DND-41 (cell line): ENCODE measurements at regions not wholly inside any gene's neighbourhood (a gene's known extent, or its start where the extent isn't known, plus 50 kb on each side); places are given as distances from the start of the nearest gene placed in this dataset.
"Not testable (repeated sequence)": the region's sequence is repeated elsewhere in the genome, so short reads cannot be mapped to it uniquely, and the experiment has no call there.

Source experiments
- EZH2 ChIP-seq: IDR thresholded peaks from 3 replicates; pipeline ENCODE4 v1.6.1; 2012; ENCODE audit warnings: borderline replicate concordance, low read depth, mild to moderate bottlenecking, moderate library complexity, low read length, inconsistent platforms; ENCODE audit not compliant: severe bottlenecking
- TF ChIP-seq, protein P1 (sequence below): IDR thresholded peaks from 2 replicates; pipeline ENCODE4 v1.5.1; 2012; ENCODE audit warnings: borderline replicate concordance, low read length, moderate library complexity, mild to moderate bottlenecking; ENCODE audit not compliant: poor library complexity, severe bottlenecking; ENCODE audit errors: extremely low read depth

DNA sequence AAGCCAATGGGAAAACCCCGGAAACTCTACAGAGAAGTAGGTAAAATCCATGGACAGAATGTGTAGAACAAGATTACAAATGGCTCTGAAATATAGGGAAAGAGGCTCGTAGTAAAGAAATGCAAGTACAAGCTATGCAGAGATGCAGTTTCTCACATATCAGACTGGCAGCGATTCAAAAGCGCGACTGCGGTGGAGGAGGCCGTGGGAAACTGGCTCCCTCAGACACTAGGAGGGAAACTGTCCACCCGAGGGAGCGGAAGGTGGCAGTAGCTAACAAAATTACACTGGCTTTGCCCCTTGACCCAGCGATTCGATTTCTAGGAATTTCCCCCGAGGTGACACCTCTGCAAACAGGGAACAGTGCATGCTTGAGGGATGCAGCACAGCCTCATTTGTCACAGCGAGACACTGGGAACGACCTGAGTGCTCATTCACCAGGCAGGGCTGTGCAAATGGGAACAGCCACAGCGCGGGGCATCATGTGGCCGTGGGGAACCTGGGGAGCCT is 349.3 kb downstream of the CNTNAP3B start:
- TF ChIP-seq, protein P1, sequence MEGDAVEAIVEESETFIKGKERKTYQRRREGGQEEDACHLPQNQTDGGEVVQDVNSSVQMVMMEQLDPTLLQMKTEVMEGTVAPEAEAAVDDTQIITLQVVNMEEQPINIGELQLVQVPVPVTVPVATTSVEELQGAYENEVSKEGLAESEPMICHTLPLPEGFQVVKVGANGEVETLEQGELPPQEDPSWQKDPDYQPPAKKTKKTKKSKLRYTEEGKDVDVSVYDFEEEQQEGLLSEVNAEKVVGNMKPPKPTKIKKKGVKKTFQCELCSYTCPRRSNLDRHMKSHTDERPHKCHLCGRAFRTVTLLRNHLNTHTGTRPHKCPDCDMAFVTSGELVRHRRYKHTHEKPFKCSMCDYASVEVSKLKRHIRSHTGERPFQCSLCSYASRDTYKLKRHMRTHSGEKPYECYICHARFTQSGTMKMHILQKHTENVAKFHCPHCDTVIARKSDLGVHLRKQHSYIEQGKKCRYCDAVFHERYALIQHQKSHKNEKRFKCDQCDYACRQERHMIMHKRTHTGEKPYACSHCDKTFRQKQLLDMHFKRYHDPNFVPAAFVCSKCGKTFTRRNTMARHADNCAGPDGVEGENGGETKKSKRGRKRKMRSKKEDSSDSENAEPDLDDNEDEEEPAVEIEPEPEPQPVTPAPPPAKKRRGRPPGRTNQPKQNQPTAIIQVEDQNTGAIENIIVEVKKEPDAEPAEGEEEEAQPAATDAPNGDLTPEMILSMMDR: not testable (repeated sequence)
- TF ChIP-seq EZH2: not testable (repeated sequence)
